ENCODE measurements at regions not wholly inside any gene's neighbourhood (a gene's known extent, or its start where the extent isn't known, plus 50 kb on each side); places are given as distances from the start of the nearest gene placed in this dataset.

- CTCF ChIA-PET, result no interaction called here
- no peak overlapping the region for H3K27ac Mint-ChIP-seq
- POLR2A ChIA-PET, result no interaction called here
- Histone ChIP-seq H3K4me3 (ENCODE audit: low read length) (no peak overlapping the region), H3K27me3 (ENCODE audit: control insufficient read depth in 1 of 2, insufficient read depth in 2 of 2, low read length in 2 of 2) (no peaks in the 10 kb centered on the region), H3K9me3 (ENCODE audit: control insufficient read depth in 1 of 2, insufficient read depth in 1 of 2, low read length in 2 of 2) (peaks cover 0 to 6% of the 10 kb centered on the region in 2 experiments), H3K27ac (ENCODE audit: low read depth in 1 of 2, low read length in 2 of 2) (no peak overlapping the region), H3K36me3 (ENCODE audit: insufficient read depth, low read length) (no peaks in the 10 kb centered on the region), H3K4me1 (ENCODE audit: insufficient read depth, low read length) (no peaks in the 10 kb centered on the region)
- no peak overlapping the region for H3K4me3 Mint-ChIP-seq
- H3K27me3 Mint-ChIP-seq, result no peaks in the 10 kb centered on the region
- no peaks in the 10 kb centered on the region for H3K36me3 Mint-ChIP-seq (ENCODE audit: low read depth)
- no peak for ATAC-seq (ENCODE audit: poor library complexity)
- TF ChIP-seq CTCF (IDR thresholded peaks at IDR 0.05), result no peak
- no peak for DNase-seq
- H3K9me3 Mint-ChIP-seq, result peaks cover 5% of the 10 kb centered on the region
- intact Hi-C loops (cut with DNase I, micrococcal nuclease), result no loop called here
- no peaks in the 10 kb centered on the region for H3K4me1 Mint-ChIP-seq (ENCODE audit: low read depth)
Observed at GRCh38 chr1:186749820-186750219, 69.6 kb upstream of the PTGS2 start.

- Mint-ChIP-seq H3K4me3 (no peak overlapping the region), H3K27me3 (no peaks in the 10 kb centered on the region), H3K27ac (no peak overlapping the region), H3K4me1 (ENCODE audit: low read depth) (no peaks in the 10 kb centered on the region), H3K9me3 (peaks cover 5% of the 10 kb centered on the region), H3K36me3 (ENCODE audit: low read depth) (no peaks in the 10 kb centered on the region)
- ChIA-PET CTCF (no interaction called here), POLR2A (no interaction called here)
- Histone ChIP-seq H3K4me1 (ENCODE audit: insufficient read depth, low read length) (no peaks in the 10 kb centered on the region), H3K27ac (ENCODE audit: low read depth in 1 of 2, low read length in 2 of 2) (no peak overlapping the region), H3K27me3 (ENCODE audit: control insufficient read depth in 1 of 2, insufficient read depth in 2 of 2, low read length in 2 of 2) (no peaks in the 10 kb centered on the region), H3K36me3 (ENCODE audit: insufficient read depth, low read length) (no peaks in the 10 kb centered on the region), H3K9me3 (ENCODE audit: control insufficient read depth in 1 of 2, insufficient read depth in 1 of 2, low read length in 2 of 2) (peaks cover 0 to 6% of the 10 kb centered on the region in 2 experiments), H3K4me3 (ENCODE audit: low read length) (no peak overlapping the region)
- no peak for DNase-seq
- intact Hi-C loops (cut with DNase I, micrococcal nuclease), result no loop called here
- no peak for ATAC-seq (ENCODE audit: poor library complexity)
- TF ChIP-seq CTCF (IDR thresholded peaks at IDR 0.05), result no peak
Observed at GRCh38 chr1:186747661-186748060, 67.4 kb upstream of the PTGS2 start.

GRCh38 chr1:186745531-186746146 is 65.4 kb upstream of the PTGS2 start:
- H3K4me1 Mint-ChIP-seq (ENCODE audit: low read depth), result no peaks in the 10 kb centered on the region
- no peaks in the 10 kb centered on the region for H3K36me3 Mint-ChIP-seq (ENCODE audit: low read depth)
- H3K27me3 Mint-ChIP-seq, result no peaks in the 10 kb centered on the region
- H3K9me3 ChIP-seq (ENCODE audit: control insufficient read depth in 1 of 2, insufficient read depth in 1 of 2, low read length in 2 of 2), result peaks cover 0 to 6% of the 10 kb centered on the region in 2 experiments
- H3K4me3 Mint-ChIP-seq, result no peak overlapping the region
- CTCF ChIA-PET, result interaction anchor here (2.2 kb wide), 1 partner anchor 12 kb away, joined by 5 read pairs; no protein-coding TSS in a partner anchor
- H3K27ac ChIP-seq (ENCODE audit: low read depth in 1 of 2, low read length in 2 of 2), result no peak overlapping the region
- intact Hi-C loops (cut with DNase I, micrococcal nuclease), result no loop called here
- TF ChIP-seq CTCF (IDR thresholded peaks at IDR 0.05), result no peak
- no peak for DNase-seq
- ATAC-seq (ENCODE audit: poor library complexity), result no peak
- H3K36me3 ChIP-seq (ENCODE audit: insufficient read depth, low read length), result no peaks in the 10 kb centered on the region
- H3K4me3 ChIP-seq (ENCODE audit: low read length), result no peak overlapping the region
- H3K27me3 ChIP-seq (ENCODE audit: control insufficient read depth in 1 of 2, insufficient read depth in 2 of 2, low read length in 2 of 2), result no peaks in the 10 kb centered on the region
- POLR2A ChIA-PET, result no interaction called here
- H3K9me3 Mint-ChIP-seq, result peaks cover 5% of the 10 kb centered on the region
- H3K4me1 ChIP-seq (ENCODE audit: insufficient read depth, low read length), result no peaks in the 10 kb centered on the region
- H3K27ac Mint-ChIP-seq, result no peak overlapping the region

Measured in CD4-positive, alpha-beta T cell (primary cell).